ENCODE measurements at regions not wholly inside any gene's neighbourhood (a gene's known extent, or its start where the extent isn't known, plus 50 kb on each side); places are given as distances from the start of the nearest gene placed in this dataset.

DNA sequence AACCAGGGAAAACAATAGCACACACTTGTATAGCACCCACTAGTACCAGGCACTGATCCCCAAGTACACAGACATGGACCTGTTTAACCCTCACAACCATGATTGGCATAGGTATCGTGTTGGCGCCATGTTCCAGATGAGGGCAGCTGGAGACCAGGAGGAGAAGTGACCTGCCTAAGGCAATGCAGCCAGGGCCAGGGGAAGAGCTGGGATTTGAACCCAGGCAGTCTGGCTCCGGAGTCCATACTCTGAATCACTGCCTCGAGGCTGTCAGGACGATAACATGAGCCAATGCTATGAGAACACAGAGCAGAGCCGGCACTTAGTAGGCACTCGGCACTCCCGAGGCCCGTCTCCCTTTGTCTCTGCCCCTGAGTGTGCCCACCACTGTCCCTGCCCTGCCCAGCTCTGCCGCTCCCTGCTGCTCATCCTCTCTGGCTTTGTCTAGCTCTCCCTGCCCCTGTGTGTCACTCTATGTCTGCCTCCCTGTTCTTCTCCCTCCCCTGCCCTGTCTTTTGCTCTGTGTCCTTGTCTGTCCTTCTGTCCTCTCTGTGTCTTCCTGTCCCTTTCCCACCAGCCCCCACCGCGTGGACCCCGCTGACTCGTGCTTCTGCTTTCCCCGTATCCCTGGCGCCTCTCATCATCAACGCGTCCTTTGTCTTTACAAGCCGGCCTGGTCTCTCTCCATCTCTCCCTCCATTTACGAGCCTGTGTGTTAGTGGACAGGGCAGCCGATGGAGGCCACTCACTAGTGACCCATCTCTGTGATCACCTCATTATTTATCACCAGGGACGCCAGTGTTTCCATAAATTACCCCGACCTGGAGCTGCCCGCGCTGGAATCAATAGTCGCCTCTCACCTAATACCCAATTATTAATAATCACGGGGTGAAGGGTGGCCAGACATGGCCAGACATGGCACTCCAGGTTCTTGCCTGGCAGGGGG lies 99.4 kb upstream of the MVB12B start:
- TF ChIP-seq CTCF (conservative IDR thresholded peaks at IDR 0.05) (no peak), ZFX (IDR thresholded peaks at IDR 0.05) (no peak)

All from C4-2B (cell line).